HG03196 (cell line): ENCODE measurements at regions not wholly inside any gene's neighbourhood (a gene's known extent, or its start where the extent isn't known, plus 50 kb on each side); places are given as distances from the start of the nearest gene placed in this dataset.
"Not testable (repeated sequence)": the region's sequence is repeated elsewhere in the genome, so short reads cannot be mapped to it uniquely, and the experiment has no call there.

ENCODE experiments used
- ATAC-seq: cut with Tn5 transposase; IDR thresholded peaks from one replicate; pipeline ENCODE4 v1.9.1; 2021; ENCODE audit not compliant: unreplicated experiment

DNA sequence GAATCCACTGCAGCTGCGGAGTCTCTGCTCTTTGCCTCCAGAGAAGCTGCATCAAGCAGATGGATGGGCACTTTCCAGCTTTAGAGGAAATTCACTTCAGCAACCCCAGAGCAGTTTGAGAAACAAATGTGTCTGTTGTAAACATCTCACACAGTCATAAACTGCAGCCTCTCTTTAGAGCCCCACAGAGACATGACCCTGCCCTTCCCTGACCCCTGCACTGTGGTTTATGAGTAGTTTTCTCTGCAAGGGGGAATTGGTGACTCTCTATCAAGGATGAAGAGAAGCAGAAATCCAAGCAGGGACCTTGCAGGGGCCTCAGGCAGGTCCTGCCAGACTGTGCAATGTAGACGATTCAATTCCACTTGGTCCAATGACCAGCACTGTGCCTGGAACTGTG is 160.2 kb downstream of the SH2D4B start:
- ATAC-seq = no peak

DNA sequence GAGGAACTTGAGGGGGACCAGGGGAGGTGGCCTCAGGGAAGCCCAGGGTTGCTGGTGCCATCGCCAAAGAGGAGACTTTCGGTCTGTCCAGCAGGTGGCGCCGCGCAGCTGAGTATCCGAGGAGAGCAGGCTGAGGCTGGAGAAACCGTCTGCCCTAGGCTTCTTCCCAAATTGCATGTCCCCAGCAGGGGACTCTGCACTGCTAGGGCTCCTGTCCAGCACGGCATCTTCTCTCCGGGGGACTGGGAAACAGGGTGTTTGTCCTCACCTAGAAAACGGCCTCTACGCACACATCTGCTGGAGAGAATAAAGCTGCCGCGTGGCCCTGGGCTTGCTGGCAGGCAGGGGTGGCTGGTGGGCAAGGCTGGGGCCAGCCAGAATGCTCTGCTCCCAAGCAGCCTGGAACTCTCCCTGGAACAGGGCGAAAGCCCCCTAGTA is 161.9 kb downstream of the SH2D4B start:
- ATAC-seq = peak; percentile 84

- no peak for ATAC-seq
Measured at GRCh38 chr10:80700252-80700651, 162.6 kb downstream of the SH2D4B start.

- no peak for ATAC-seq
Measured at GRCh38 chr10:80700760-80701444, 163.2 kb downstream of the SH2D4B start.

GRCh38 chr10:80701706-80702105 is 164.0 kb downstream of the SH2D4B start:
- no peak for ATAC-seq

DNA sequence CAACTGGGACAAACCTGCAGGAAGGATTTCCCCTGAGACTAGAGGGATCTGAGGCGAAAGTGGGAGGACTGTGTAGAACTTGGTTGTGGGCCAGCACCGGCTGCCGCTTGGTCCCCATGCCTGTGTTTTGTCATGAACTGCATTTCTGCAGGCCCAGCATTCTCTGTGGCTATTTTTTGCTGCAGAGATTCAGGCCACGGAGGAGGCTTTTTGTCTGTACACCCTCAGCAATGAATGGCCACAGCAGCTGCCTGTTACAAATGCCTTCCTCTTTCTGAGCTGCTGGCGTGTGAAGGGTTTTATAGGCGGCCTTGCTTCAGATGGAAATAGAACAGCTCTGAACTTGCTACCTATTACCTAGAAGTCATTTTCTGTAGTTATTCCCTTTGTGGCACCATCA is 164.4 kb downstream of the SH2D4B start:
- ATAC-seq = no peak

- ATAC-seq = no peak
Measured at GRCh38 chr10:80705899-80706298, 168.2 kb downstream of the SH2D4B start.

DNA sequence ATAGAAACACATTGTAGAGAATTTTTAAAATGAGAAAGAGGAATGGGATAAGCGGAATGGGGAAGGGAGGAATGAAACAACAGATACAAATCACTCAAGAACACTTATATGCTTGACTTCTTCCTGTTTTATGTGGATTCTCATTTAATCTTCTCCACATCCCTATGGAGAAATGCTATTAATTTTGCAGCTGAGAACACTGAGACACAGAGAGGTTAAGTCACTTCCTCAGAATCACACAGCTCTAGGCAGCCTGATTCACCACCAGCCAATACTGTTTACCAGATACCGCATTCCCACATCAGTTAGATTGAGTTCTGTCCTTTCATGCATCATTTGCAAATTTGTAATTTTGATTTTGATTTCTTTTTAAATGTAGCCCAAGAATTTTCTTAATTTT is 170.5 kb downstream of the SH2D4B start:
- no peak for ATAC-seq

GRCh38 chr10:80708808-80709207 is 171.1 kb downstream of the SH2D4B start:
- ATAC-seq = no peak

DNA sequence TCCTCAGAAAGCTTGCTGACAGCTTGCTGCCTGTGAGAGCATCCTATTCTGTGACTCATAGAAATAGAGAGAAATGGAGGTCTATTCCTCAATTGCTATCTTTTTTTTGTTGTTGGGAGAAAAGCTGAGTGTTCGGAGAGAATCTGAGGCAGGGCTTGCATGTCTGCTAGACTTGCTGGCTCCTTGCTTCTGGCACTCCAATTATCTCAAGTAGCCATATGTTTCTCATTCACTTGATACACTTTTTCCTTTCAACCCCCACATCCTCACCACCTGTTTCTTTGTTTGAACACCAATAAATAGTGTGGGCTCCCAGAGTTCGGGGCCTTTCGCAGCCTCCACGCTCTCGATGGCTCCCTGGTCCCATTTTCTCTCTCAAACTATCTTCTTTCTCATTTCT is 172.2 kb downstream of the SH2D4B start:
- no peak for ATAC-seq

DNA sequence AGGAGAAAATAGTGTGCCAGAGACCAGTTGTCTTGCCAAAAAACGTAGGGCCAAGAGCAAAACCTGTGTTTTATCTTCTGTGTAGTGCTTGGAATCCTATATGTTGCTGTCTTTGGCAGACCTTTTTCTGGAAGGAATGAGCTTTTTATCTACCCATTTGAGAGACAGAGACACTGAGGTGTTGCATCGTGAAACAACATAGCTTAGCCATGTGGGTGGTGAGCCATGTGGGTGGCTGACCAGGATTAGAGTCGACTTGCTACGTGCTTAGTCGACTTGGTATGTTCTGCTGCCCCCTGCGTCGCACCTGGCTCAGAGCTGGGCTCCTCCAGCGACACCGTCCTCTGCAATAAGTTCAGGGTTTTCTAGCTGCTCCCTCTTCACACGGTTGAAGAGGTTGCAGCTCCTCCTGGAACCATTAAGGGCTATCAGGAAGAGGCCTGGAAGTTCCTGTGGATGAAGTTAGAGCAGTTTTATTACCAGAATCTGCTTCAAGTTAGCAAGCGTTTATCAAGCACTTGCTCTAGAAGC is 175.8 kb downstream of the SH2D4B start:
- no peak for ATAC-seq

DNA sequence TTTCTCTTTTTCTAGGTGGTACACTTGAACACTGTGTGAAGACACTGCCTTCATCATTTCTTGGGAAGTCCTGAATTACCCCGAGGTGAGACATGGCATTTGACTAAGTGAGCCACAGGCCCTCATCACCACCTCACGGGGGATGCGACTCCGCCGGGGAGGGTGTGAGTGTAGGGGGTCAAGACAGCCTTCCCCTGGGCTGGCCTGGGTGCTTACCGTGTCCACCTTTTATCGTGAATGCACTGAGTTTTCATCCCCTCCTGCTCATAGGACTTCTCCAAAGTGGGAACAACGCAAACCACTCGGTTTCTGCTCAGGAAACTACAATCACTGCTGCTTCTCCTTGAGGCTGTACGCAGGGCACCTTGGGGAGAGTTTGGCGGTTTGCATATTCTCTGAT is 176.9 kb downstream of the SH2D4B start:
- no peak for ATAC-seq

- no peak for ATAC-seq
Measured at GRCh38 chr10:80718024-80718423, 180.3 kb downstream of the SH2D4B start.

DNA sequence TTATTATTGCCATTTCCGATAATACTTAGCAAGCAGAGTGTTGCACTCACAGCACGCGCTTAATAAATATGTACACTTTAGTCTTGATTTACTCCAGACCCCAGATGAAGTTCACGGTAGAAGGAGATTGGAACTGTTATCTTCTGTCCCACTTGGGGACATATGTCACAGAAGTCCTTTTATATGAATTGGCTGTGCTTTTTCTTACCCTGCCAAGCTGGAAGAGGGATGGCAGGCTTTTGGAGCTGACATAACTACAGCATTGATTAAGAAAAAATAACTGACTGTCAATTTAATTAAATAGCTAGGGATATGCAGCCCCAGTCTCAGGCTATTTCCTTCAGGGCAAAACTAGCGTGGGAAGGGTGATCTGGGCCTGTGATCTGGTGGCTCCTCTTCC is 182.2 kb downstream of the SH2D4B start:
- no peak for ATAC-seq

DNA sequence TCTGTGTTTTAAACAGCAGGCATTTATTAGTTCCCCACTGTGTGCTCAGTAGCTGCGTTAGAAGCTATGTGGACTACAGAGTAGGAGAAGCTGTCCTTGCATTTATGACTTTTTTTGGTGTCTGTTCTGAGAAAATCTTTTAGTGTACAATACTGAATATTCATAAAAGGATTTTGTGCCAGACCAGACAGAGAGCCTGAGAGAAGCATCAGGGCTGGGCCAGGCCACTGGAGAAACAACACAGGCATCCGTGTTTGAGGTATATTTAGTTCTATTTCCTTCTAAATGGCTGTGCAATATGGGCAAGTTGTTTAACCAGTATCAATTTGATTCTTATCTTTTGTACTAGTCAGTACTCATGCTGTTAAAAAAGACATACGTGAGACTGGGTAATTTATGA is 182.8 kb downstream of the SH2D4B start:
- no peak for ATAC-seq

GRCh38 chr10:80728354-80728753 is 190.7 kb downstream of the SH2D4B start:
- not testable (repeated sequence) for ATAC-seq

- no peak for ATAC-seq
Measured at GRCh38 chr10:80729896-80730295, 192.2 kb downstream of the SH2D4B start.

DNA sequence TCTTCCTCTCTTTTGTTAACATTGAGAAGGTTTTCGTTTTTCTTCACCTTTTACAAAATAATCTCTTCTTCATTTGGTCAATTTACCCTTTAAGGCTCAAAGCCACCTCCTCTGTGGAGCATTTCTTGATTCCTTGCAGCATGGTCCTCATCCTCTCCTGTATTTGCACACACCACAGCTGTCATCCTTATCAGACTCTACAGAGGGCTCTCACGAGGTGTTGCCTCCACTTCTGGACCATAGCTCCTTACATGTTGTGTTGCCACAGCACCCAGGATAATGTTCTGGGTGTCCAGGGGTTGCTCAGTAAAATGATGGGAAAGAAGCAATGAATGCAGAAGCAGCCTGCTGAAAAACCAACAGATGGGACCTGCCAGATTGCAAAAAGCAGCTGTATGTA is 192.8 kb downstream of the SH2D4B start:
- ATAC-seq = no peak

GRCh38 chr10:80734589-80734988 is 196.9 kb downstream of the SH2D4B start:
- ATAC-seq = no peak

- no peak for ATAC-seq
Measured at GRCh38 chr10:80737209-80737608, 199.5 kb downstream of the SH2D4B start.

- no peak for ATAC-seq
Measured at GRCh38 chr10:80739328-80739727, 201.6 kb downstream of the SH2D4B start.

DNA sequence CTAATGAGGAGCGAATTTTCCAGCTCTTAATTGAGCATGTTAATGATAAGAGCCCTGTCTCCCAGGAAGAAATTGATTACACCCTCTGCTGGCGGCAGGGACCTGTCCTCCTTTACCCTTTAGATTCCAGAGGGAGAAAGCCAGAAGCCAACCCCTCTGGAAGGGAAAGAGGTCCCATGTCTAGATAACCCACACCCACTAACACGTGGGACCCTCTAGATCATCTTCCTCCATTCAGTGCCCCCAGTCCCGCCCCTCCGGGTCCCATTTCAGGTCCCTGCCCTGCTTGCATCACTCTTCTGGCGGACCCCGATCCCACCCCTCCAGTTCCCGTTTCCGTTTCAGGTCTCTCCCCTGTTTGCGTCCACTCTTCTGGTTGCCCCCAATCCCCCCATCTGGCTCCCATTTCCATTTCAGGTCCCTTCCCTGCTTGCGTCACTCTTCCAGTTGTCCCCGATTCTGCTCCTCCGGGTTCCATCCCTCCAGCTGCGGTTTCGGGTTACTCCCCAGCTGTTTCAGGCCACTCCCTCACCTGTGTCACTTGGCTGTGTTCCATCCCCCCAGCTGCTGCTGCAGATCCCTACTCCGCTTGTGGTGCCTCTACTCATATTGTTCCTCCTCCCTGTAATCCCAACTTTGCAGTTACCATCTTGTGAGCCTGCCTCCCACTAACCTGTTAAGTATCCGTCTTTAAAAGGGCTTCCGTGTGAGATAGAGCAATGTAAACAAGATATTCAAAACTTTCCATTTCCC is 202.4 kb downstream of the SH2D4B start:
- ATAC-seq = no peak
